ENCODE measurements at regions not wholly inside any gene's neighbourhood (a gene's known extent, or its start where the extent isn't known, plus 50 kb on each side); places are given as distances from the start of the nearest gene placed in this dataset.

GRCh38 chr5:35316611-35317274, 86.5 kb upstream of the PRLR start:
- no peak for TF ChIP-seq POLR2AphosphoS5 (IDR thresholded peaks at IDR 0.05)
- TF ChIP-seq CTCF (IDR thresholded peaks at IDR 0.05): no peak
- no peak for TF ChIP-seq POLR2A (IDR thresholded peaks at IDR 0.05)

Data from breast epithelium (tissue), 3 donors.